ENCODE measurements at regions not wholly inside any gene's neighbourhood (a gene's known extent, or its start where the extent isn't known, plus 50 kb on each side); places are given as distances from the start of the nearest gene placed in this dataset.

DNA sequence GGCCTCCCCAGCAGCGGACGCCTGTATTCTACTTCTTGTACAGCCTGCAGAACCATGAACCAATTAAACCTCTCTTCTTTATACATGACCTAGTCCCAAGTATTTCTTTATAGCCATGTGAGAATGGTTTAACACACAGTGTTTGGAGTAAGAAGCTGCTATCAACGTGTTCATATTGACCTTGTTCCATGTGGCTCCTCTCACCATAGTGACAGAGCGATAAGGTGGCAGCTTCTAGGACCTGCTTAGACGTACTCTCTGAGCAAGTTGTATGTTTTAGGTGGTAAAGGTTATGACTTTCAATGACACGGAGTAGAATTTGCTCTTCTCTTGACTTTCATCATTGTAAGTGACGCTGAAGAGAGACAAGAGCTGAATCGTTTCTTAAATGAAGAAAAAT is 157.7 kb upstream of the SLCO3A1 start:
- TF ChIP-seq EZH2 (IDR thresholded peaks at IDR 0.05; ENCODE audit: insufficient read depth, poor library complexity, severe bottlenecking) = no peak
- TF ChIP-seq EZH2phosphoT487 (IDR thresholded peaks at IDR 0.05; ENCODE audit: insufficient read depth, low read depth) = no peak
